Gastroesophageal sphincter (tissue), 4 donors: ENCODE measurements at regions not wholly inside any gene's neighbourhood (a gene's known extent, or its start where the extent isn't known, plus 50 kb on each side); places are given as distances from the start of the nearest gene placed in this dataset.

Source experiments
- ATAC-seq: fragments of 150-250 bp; one replicate; pipeline ENCODE4 v1.9.1; 2016; ENCODE audit warnings: mild to moderate bottlenecking, moderate library complexity
- H3K27ac ChIP-seq, 4 donors: fragments of 200-600 bp; sonication (generic) in 3 of 4; 1 replicate in 3 of 4; 2 replicates in 1 of 4; pipeline ENCODE4 v1.5.1; 2016 to 2019
- H3K27me3 ChIP-seq: fragments of 200-600 bp; sonication (generic); one replicate; pipeline ENCODE4 v1.5.1; 2019
- H3K36me3 ChIP-seq, 2 donors: fragments of 200-600 bp; sonication (generic); one replicate each; pipeline ENCODE4 v1.5.1; 2019; ENCODE audit warnings: control low read depth in 1 of 2
- H3K4me1 ChIP-seq, 3 donors: fragments of 200-600 bp; sonication (generic); 1 replicate in 2 of 3; 2 replicates in 1 of 3; pipeline ENCODE4 v1.5.1; 2016 to 2019; ENCODE audit warnings: control low read depth in 2 of 3
- H3K4me3 ChIP-seq, 2 donors: fragments of 200-600 bp; sonication (generic); one replicate each; pipeline ENCODE4 v1.5.1; 2019; ENCODE audit warnings: mild to moderate bottlenecking in 1 of 2, moderate library complexity in 1 of 2
- H3K9me3 ChIP-seq, 3 donors: fragments of 200-600 bp; sonication (generic); one replicate each; pipeline ENCODE4 v1.5.1; 2017 to 2019; ENCODE audit warnings: control low read depth in 2 of 3
- EP300 ChIP-seq: sonication (generic); formaldehyde crosslinking; IDR thresholded peaks from one replicate; pipeline ENCODE4 v1.6.1; 2017; ENCODE audit warnings: antibody characterized with exemption, mild to moderate bottlenecking
- POLR2A ChIP-seq, 2 donors: fragments of 450-650 bp; IDR thresholded peaks; one replicate each; pipeline ENCODE4 v1.6.1; 2017; ENCODE audit warnings: antibody characterized with exemption in 2 of 2, mild to moderate bottlenecking in 2 of 2, moderate library complexity in 1 of 2
- POLR2AphosphoS5 ChIP-seq: sonication (generic); formaldehyde crosslinking; IDR thresholded peaks from one replicate; pipeline ENCODE4 v1.6.1; 2017; ENCODE audit warnings: antibody characterized with exemption
- WGBS, 2 donors: methylation state at CpG; one replicate each; pipeline ENCODE4 v1.1.5; 2018; ENCODE audit warnings: low coverage in 1 of 2; 5-methylcytosine and 5-hydroxymethylcytosine counted together
- TF ChIP-seq, protein P1 (sequence below), 4 experiments: fragments of 200-600 bp in 2 of 4; fragments of 450-650 bp in 2 of 4; sonication (generic) in 1 of 4; IDR thresholded peaks; one replicate each; pipeline ENCODE4 v1.5.1; 2017 to 2019; ENCODE audit warnings: antibody characterized with exemption in 4 of 4, mild to moderate bottlenecking in 2 of 4, moderate library complexity in 2 of 4

GRCh38 chr14:85897808-85898207 lies 367.9 kb downstream of the FLRT2 start:
- Histone ChIP-seq H3K4me1 (peaks cover 0 to 5% (median 0%) of the 10 kb centered on the region in 3 donors), H3K4me3 (no peak overlapping the region), H3K9me3 (no peaks in the 10 kb centered on the region), H3K27ac (no peak overlapping the region), H3K36me3 (no peaks in the 10 kb centered on the region), H3K27me3 (no peaks in the 10 kb centered on the region)
- no peak for ATAC-seq
- TF ChIP-seq POLR2A (IDR thresholded peaks at IDR 0.05) (no peak), POLR2AphosphoS5 (no peak), EP300 (no peak)
- TF ChIP-seq, protein P1, sequence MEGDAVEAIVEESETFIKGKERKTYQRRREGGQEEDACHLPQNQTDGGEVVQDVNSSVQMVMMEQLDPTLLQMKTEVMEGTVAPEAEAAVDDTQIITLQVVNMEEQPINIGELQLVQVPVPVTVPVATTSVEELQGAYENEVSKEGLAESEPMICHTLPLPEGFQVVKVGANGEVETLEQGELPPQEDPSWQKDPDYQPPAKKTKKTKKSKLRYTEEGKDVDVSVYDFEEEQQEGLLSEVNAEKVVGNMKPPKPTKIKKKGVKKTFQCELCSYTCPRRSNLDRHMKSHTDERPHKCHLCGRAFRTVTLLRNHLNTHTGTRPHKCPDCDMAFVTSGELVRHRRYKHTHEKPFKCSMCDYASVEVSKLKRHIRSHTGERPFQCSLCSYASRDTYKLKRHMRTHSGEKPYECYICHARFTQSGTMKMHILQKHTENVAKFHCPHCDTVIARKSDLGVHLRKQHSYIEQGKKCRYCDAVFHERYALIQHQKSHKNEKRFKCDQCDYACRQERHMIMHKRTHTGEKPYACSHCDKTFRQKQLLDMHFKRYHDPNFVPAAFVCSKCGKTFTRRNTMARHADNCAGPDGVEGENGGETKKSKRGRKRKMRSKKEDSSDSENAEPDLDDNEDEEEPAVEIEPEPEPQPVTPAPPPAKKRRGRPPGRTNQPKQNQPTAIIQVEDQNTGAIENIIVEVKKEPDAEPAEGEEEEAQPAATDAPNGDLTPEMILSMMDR (IDR thresholded peaks at IDR 0.05) = no peak

DNA sequence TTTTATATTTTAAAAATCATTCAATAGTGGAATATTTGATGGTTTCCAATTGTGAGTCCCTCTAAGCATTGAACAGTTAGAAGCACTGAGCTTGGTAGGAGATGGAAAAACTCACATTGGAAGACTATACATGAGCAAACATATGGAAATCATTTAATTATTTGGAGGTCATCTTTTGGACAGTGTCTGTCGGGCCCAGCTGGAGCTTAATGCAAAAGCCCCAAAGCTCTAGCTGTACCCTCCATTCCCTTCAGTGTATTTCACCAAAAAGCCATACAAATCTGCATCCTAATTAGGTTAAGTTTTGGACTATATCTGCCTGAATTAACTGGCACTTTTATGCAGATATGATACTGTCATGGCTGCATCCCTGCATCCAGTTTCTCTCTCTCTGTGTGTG lies 365.7 kb downstream of the FLRT2 start:
- 50 to 61% methylated on average over 1 of the region's 1 CpG for WGBS, 2 donors
- Histone ChIP-seq H3K9me3 (no peaks in the 10 kb centered on the region), H3K27ac (no peak overlapping the region), H3K4me3 (no peak overlapping the region), H3K4me1 (peaks cover 0 to 5% (median 0%) of the 10 kb centered on the region in 3 donors), H3K36me3 (no peaks in the 10 kb centered on the region), H3K27me3 (no peaks in the 10 kb centered on the region)
- ATAC-seq = no peak
- no peak for TF ChIP-seq EP300
- TF ChIP-seq, protein P1 (IDR thresholded peaks at IDR 0.05) = no peak
- TF ChIP-seq POLR2A (IDR thresholded peaks at IDR 0.05) = no peak
- TF ChIP-seq POLR2AphosphoS5 = no peak

GRCh38 chr14:85892251-85892650 lies 362.3 kb downstream of the FLRT2 start:
- Histone ChIP-seq H3K4me1 (no peaks in the 10 kb centered on the region), H3K9me3 (no peaks in the 10 kb centered on the region), H3K27ac (no peak overlapping the region), H3K27me3 (no peaks in the 10 kb centered on the region), H3K4me3 (no peak overlapping the region), H3K36me3 (no peaks in the 10 kb centered on the region)
- 50 to 56% methylated on average over 2 to 4 of the region's 4 CpGs for WGBS, 2 donors
- TF ChIP-seq, protein P1 (IDR thresholded peaks at IDR 0.05) = no peak
- TF ChIP-seq EP300 (no peak), POLR2AphosphoS5 (no peak), POLR2A (IDR thresholded peaks at IDR 0.05) (no peak)
- no peak for ATAC-seq

DNA sequence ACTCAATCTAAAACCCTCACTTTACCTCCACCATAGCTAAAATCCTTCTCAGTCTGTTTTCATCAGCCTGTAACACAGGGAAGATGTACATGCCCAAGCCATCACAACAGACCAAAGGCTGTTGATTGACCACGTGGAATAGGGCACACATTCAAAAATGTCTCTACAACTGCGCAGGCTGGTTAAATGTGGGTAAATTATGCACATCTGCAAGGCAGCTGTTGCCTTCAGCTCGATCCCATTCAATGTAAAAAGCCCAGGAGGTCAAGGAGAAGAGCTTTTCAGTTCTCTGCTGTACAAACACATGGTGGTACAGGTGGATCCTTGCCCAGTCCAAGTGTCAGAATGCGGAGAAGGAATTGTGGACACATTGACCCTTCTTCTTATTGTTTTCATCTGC lies 354.0 kb downstream of the FLRT2 start:
- WGBS, 2 donors = 71 to 83% methylated on average over 1 to 4 of the region's 4 CpGs
- no peak overlapping the region for H3K27ac ChIP-seq
- ATAC-seq = no peak
- H3K4me1 ChIP-seq = no peaks in the 10 kb centered on the region
- H3K27me3 ChIP-seq = no peaks in the 10 kb centered on the region
- H3K36me3 ChIP-seq = no peaks in the 10 kb centered on the region
- TF ChIP-seq, protein P1 (IDR thresholded peaks at IDR 0.05) = no peak
- TF ChIP-seq EP300 (no peak), POLR2AphosphoS5 (no peak), POLR2A (IDR thresholded peaks at IDR 0.05) (no peak)
- H3K4me3 ChIP-seq = no peak overlapping the region
- no peaks in the 10 kb centered on the region for H3K9me3 ChIP-seq

DNA sequence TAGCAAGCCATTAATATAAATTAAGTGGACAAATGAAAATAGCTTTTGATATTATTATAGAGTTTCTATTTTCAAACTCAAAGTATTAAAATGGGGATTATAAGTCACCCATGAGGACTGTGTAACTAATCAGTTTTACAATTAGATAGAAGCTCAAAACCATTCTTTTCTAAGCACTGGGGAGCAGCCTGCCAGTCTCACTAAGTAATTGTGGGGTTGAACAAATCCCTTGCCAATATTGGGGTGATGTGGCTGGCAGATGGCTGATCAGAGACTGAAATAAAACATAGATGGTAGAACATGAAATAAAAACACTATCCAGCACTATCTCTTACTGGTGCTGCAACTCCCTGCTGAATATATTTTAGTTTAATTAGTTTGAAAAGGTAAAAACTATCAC lies 353.2 kb downstream of the FLRT2 start:
- H3K27ac ChIP-seq = no peak overlapping the region
- no peaks in the 10 kb centered on the region for H3K4me1 ChIP-seq
- TF ChIP-seq EP300 = no peak
- TF ChIP-seq POLR2AphosphoS5 = no peak
- TF ChIP-seq POLR2A (IDR thresholded peaks at IDR 0.05) = no peak
- no peaks in the 10 kb centered on the region for H3K27me3 ChIP-seq
- no peaks in the 10 kb centered on the region for H3K9me3 ChIP-seq
- no peak overlapping the region for H3K4me3 ChIP-seq
- H3K36me3 ChIP-seq = no peaks in the 10 kb centered on the region
- no peak for ATAC-seq
